NCI-H345 (cell line): ENCODE measurements at regions not wholly inside any gene's neighbourhood (a gene's known extent, or its start where the extent isn't known, plus 50 kb on each side); places are given as distances from the start of the nearest gene placed in this dataset.
"Not testable (repeated sequence)": the region's sequence is repeated elsewhere in the genome, so short reads cannot be mapped to it uniquely, and the experiment has no call there.

Source experiments
- DNase-seq: peaks from one replicate; lab custom pipeline; 2025; lab: John Stamatoyannopoulos, UW

- no peak for DNase-seq
These were observed 413.9 kb downstream of the RPS6KC1 start for GRCh38 chr1:213464786-213465460.

GRCh38 chr1:213466541-213466940, 415.5 kb downstream of the RPS6KC1 start:
- DNase-seq = no peak

- DNase-seq = no peak
These were observed 423.0 kb downstream of the RPS6KC1 start for GRCh38 chr1:213474054-213474453.

- DNase-seq = no peak
These were observed 430.4 kb downstream of the RPS6KC1 start for GRCh38 chr1:213481395-213481794.

GRCh38 chr1:213484333-213484732, 433.3 kb downstream of the RPS6KC1 start:
- no peak for DNase-seq

- DNase-seq = no peak
These were observed 433.7 kb downstream of the RPS6KC1 start for GRCh38 chr1:213484758-213485157.

GRCh38 chr1:213486488-213486887, 435.4 kb downstream of the RPS6KC1 start:
- no peak for DNase-seq

- no peak for DNase-seq
These were observed 440.4 kb downstream of the RPS6KC1 start for GRCh38 chr1:213491468-213491867.

GRCh38 chr1:213492161-213493041, 441.4 kb downstream of the RPS6KC1 start:
- DNase-seq = no peak

GRCh38 chr1:213499444-213499843, 448.4 kb downstream of the RPS6KC1 start:
- no peak for DNase-seq

GRCh38 chr1:213507472-213508223, 456.6 kb downstream of the RPS6KC1 start:
- DNase-seq = peak; percentile 78

- DNase-seq = no peak
These were observed 460.1 kb downstream of the RPS6KC1 start for GRCh38 chr1:213511173-213511572.

GRCh38 chr1:213512316-213512715, 461.3 kb downstream of the RPS6KC1 start:
- DNase-seq = no peak

GRCh38 chr1:213513006-213513405, 462.0 kb downstream of the RPS6KC1 start:
- no peak for DNase-seq

- DNase-seq = not testable (repeated sequence)
These were observed 463.6 kb downstream of the RPS6KC1 start for GRCh38 chr1:213514408-213515179.

GRCh38 chr1:213519098-213519497, 468.1 kb downstream of the RPS6KC1 start:
- DNase-seq = peak; percentile 79

GRCh38 chr1:213521206-213521605, 466.6 kb upstream of the PROX1 start:
- DNase-seq = no peak

- no peak for DNase-seq
These were observed 463.9 kb upstream of the PROX1 start for GRCh38 chr1:213523781-213524398.

GRCh38 chr1:213526306-213526705, 461.5 kb upstream of the PROX1 start:
- DNase-seq = no peak

GRCh38 chr1:213530611-213531320, 457.0 kb upstream of the PROX1 start:
- no peak for DNase-seq
